ENCODE measurements at regions not wholly inside any gene's neighbourhood (a gene's known extent, or its start where the extent isn't known, plus 50 kb on each side); places are given as distances from the start of the nearest gene placed in this dataset.
A peak's percentile ranks its signal among the peaks of the same experiment; 100 is the strongest.
"Not testable (repeated sequence)": the region's sequence is repeated elsewhere in the genome, so short reads cannot be mapped to it uniquely, and the experiment has no call there.

DNA sequence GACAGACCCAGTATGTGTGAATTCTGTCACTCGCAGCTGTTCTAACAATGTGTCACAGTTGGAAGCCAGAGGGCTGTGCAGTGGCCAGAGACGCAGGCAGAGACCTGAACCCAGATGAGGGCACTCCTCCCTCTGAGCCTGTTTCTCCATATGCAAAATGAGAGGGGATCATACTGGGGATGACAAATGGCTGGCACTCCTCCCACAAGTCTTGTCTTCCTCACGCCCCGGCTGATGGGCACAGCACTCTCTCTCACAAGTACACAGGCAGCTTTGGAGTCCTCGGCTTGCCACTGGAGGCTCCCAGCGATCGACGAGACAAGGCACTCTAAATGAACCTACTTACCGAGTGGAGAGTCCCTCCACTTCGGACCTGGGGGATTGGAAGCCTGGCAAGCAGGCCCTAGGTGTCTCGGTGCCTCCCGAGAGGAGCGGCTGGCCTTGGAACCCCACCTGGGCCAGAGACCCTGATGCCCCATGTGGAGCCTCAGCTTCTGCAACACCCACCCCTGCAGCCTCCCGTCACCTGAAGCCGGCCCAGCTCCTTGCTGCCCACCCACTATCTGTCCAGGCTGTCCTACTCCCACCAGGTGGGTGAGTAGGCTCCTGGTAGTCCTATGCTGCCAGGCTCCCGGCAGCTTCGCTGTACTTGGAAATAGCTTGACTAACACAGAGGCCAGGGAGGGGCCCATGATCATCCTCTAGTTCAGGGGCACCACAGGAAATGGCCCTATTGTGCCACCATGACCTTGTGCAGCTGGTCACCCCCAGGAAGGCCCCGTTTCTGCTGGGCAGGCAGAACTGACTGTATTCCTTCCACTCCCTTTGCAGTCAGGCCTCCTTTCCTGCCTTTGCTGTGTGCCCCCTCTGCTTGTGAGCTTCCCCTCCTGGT, 65.0 kb upstream of the IQSEC1 start:
- no peak for DNase-seq (ENCODE audit: low spot score)

GRCh38 chr3:13136848-13137247, 63.6 kb upstream of the IQSEC1 start:
- not testable (repeated sequence) for DNase-seq (ENCODE audit: low spot score)

DNA sequence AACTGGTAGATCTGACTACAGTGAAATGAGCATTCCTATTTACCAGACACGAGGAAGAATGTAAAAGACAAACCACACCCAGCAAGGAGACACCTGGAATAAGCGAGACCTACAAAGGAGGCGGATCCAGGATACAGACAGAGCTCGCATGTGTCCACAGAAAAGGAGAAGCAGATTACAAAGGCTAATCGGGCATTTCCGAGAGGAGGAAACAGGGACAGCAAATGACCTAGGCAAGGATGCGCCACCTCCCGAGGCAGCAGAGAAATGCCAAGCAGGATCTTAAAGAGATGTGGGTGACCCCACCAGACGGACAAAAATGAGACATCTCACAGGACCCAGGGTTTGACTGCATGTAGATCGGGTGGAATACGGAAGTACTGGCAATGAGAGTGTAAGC, 63.2 kb upstream of the IQSEC1 start:
- DNase-seq (ENCODE audit: low spot score) = peak; percentile 13

- no peak for DNase-seq (ENCODE audit: low spot score)
These were observed 62.6 kb upstream of the IQSEC1 start for GRCh38 chr3:13135811-13136321.

DNA sequence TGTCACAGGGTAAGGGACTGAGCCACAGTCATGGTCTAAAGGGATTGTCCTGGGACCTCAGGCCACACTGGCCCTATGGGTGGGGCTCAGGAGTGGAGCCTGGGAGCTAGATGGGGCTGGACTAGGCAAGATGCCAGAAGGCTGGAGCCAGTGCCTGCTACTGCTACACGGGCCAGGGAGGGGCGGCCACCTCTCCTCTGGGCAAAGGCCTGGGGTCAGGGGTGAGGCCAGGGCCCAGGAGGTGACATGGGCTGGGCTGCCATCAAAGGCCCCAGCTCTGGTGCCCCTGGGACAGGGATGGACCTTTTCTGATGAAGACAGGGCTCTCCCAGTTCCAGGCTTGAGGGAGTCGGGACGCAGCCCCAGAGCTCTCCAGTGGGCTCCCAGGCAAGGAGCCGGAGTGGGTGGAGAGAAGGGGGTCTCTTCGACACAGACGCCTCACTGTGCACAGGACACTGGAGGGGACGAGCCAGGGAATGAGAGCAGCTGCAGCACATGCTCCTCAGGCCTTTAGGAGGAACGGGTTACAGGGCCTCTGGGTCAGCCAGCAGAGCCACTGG, 62.1 kb upstream of the IQSEC1 start:
- no peak for DNase-seq (ENCODE audit: low spot score)

- no peak for DNase-seq (ENCODE audit: low spot score)
These were observed 61.6 kb upstream of the IQSEC1 start for GRCh38 chr3:13134879-13135206.

DNA sequence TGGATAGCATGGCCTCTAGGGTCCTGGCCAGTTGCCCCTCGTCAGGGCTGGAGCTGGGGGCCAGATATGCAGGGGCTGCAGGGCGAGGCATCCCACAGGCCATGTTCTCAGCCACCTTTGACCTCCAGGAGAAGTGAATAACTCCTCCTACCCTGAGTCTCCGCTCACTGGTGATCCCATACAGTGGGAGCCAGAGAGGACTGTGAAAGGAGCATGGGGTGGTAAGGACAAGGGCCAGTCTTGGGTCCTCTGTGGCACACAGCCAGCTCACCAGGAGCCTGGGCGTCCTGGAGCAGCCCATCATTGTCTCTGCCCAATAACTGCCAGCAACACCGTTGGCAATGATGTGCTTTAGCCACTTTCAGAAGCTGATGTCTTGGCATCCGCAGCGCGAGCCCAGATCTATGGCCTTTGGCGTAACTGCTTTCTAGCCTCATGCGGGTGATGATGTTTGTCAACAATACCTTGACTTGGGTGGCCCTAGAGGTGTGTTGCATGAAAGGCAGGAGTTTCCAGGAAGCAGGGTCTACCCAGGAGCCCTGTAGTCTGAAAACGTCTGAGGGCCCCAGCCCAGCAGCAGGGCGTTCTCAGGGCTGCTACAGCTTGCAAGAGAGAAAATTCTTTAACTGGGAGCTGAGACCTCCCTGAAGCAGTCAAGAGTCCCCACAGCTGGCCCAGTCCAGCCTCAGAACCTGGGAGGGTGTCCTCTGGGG, 61.1 kb upstream of the IQSEC1 start:
- DNase-seq (ENCODE audit: low spot score) = no peak

GRCh38 chr3:13133471-13133981, 60.3 kb upstream of the IQSEC1 start:
- no peak for DNase-seq (ENCODE audit: low spot score)

- no peak for DNase-seq (ENCODE audit: low spot score)
These were observed 59.6 kb upstream of the IQSEC1 start for GRCh38 chr3:13132731-13133410.

GRCh38 chr3:13132281-13132680, 59.1 kb upstream of the IQSEC1 start:
- no peak for DNase-seq (ENCODE audit: low spot score)

- DNase-seq (ENCODE audit: low spot score) = no peak
These were observed 57.4 kb upstream of the IQSEC1 start for GRCh38 chr3:13130464-13131193.

- DNase-seq (ENCODE audit: low spot score) = no peak
These were observed 52.1 kb upstream of the IQSEC1 start for GRCh38 chr3:13125092-13126015.

GRCh38 chr3:13124631-13125030, 51.4 kb upstream of the IQSEC1 start:
- no peak for DNase-seq (ENCODE audit: low spot score)

DNA sequence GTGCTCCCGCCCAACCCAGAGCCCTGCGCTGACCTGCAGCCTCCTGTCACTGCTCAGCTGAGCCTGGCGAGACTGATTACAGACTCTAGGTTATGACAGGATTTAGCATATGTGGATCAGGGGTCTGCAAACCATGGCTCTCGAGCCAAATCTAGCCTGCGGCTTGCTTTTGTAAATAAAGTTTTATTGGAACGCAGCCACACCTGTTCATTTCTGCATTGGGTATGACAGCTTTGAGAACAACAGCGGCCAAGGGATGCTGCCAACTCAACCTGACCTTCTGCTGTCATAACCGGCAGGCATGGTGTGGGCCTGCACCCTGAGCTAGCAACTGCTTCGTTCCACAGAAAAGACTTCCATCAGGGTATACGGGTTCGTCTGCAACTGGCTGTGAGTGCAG, 50.5 kb upstream of the IQSEC1 start:
- DNase-seq (ENCODE audit: low spot score) = no peak

- DNase-seq (ENCODE audit: low spot score) = no peak
These were observed 49.9 kb upstream of the IQSEC1 start for GRCh38 chr3:13123013-13123654.
